T-cell (primary cell): ENCODE measurements at regions not wholly inside any gene's neighbourhood (a gene's known extent, or its start where the extent isn't known, plus 50 kb on each side); places are given as distances from the start of the nearest gene placed in this dataset.
"Not testable (repeated sequence)": the region's sequence is repeated elsewhere in the genome, so short reads cannot be mapped to it uniquely, and the experiment has no call there.

Experiments used
- ATAC-seq, 4 experiments: fragments of 200-7000 bp in 3 of 4; fragments of 150-1000 bp in 1 of 4; cut with Tn5 transposase; replicated peaks in 1 of 4; 1 replicate in 3 of 4; 2 replicates in 1 of 4; pipeline ENCODE4 v1.10.0; 2021; ENCODE audit warnings: moderate library complexity in 3 of 4, mild to moderate bottlenecking in 2 of 4, moderate number of reproducible peaks in 1 of 4
- CTCF ChIA-PET, 2 donors: fragments of 300-600 bp; sonication (Branson Sonifier 250); formaldehyde crosslinking; loops; one replicate each; lab custom pipeline; 2022; ENCODE audit warnings: antibody characterized with exemption in 2 of 2; lab: Charles Lee
- POLR2A ChIA-PET, 2 donors: fragments of 300-600 bp; sonication (Branson Sonifier 250); formaldehyde crosslinking; loops; one replicate each; lab custom pipeline; 2022; ENCODE audit warnings: antibody characterized with exemption in 2 of 2; lab: Charles Lee
- DNase-seq, 35 experiments: peaks; one replicate each; pipeline versions ENCODE4 v3.0.0 to v3.0.0-alpha.2; 2013 to 2023
- H3K27ac ChIP-seq: one replicate; pipeline ENCODE4 v1.5.1; 2013; ENCODE audit warnings: low read length
- H3K27me3 ChIP-seq, 2 experiments: replicated peaks in 1 of 2; 1 replicate in 1 of 2; 2 replicates in 1 of 2; pipeline versions ENCODE4 v1.6.1 to v1.7.0; 2013; ENCODE audit warnings: low read length in 1 of 2, mixed read lengths in 1 of 2; ENCODE audit not compliant: control insufficient read depth in 2 of 2, insufficient read depth in 2 of 2; ENCODE audit errors: extremely low read depth in 1 of 2
- H3K36me3 ChIP-seq, 2 donors: 1 replicate in 1 of 2; 2 replicates in 1 of 2; pipeline versions ENCODE4 v1.6.1 to v1.7.0; 2013; ENCODE audit warnings: low read length in 1 of 2; ENCODE audit not compliant: control insufficient read depth in 2 of 2, insufficient read depth in 1 of 2; ENCODE audit errors: extremely low read depth in 1 of 2
- H3K4me1 ChIP-seq, 2 experiments: 1 replicate in 1 of 2; 2 replicates in 1 of 2; pipeline versions ENCODE4 v1.6.1 to v1.7.0; 2013; ENCODE audit warnings: low read length in 2 of 2, mixed read lengths in 1 of 2; ENCODE audit not compliant: insufficient read depth in 2 of 2, control insufficient read depth in 1 of 2; ENCODE audit errors: extremely low read depth in 1 of 2
- H3K4me3 ChIP-seq, 2 donors: 1 replicate in 1 of 2; 2 replicates in 1 of 2; pipeline versions ENCODE4 v1.5.1 to v1.7.0; 2013; ENCODE audit warnings: mild to moderate bottlenecking in 2 of 2, low read length in 1 of 2, moderate library complexity in 1 of 2; ENCODE audit not compliant: control insufficient read depth in 1 of 2; ENCODE audit errors: extremely low read depth in 1 of 2
- H3K9me3 ChIP-seq: 2 replicates; pipeline ENCODE4 v1.7.0; 2013
- H3K27ac Mint-ChIP-seq, 2 donors: one replicate each; pipeline ENCODE4 v1.8.0; 2020 to 2021; ENCODE audit warnings: mild to moderate bottlenecking in 2 of 2, mixed read lengths in 2 of 2
- H3K27me3 Mint-ChIP-seq, 2 donors: one replicate each; pipeline ENCODE4 v1.8.0; 2021 to 2022; ENCODE audit warnings: mixed read lengths in 2 of 2
- H3K36me3 Mint-ChIP-seq: one replicate; pipeline ENCODE4 v1.8.0; 2021; ENCODE audit warnings: mixed read lengths
- H3K4me1 Mint-ChIP-seq, 3 donors: one replicate each; pipeline ENCODE4 v1.8.0; 2020 to 2022; ENCODE audit warnings: mixed read lengths in 3 of 3, mild to moderate bottlenecking in 1 of 3
- H3K4me3 Mint-ChIP-seq, 3 donors: one replicate each; pipeline ENCODE4 v1.8.0; 2020 to 2022; ENCODE audit warnings: mild to moderate bottlenecking in 3 of 3, mixed read lengths in 3 of 3, moderate library complexity in 3 of 3
- H3K9me3 Mint-ChIP-seq, 3 donors: one replicate each; pipeline ENCODE4 v1.8.0; 2020 to 2022; ENCODE audit warnings: mixed read lengths in 3 of 3
- WGBS: methylation state at CpG from one replicate; pipeline ENCODE4 v1.1.5; 2013; ENCODE audit warnings: missing lambda C conversion rate; ENCODE audit not compliant: insufficient coverage; 5-methylcytosine and 5-hydroxymethylcytosine counted together

GRCh38 chr16:47873434-47873833 is 282.4 kb downstream of the ABCC12 start:
- Histone ChIP-seq H3K27me3 (no peaks in the 10 kb centered on the region), H3K4me1 (no peaks in the 10 kb centered on the region), H3K9me3 (no peaks in the 10 kb centered on the region), H3K27ac (no peak overlapping the region), H3K36me3 (no peaks in the 10 kb centered on the region), H3K4me3 (no peak overlapping the region)
- Mint-ChIP-seq H3K4me1 (no peaks in the 10 kb centered on the region), H3K27me3 (peaks cover 4% of the 10 kb centered on the region in 2 donors), H3K36me3 (no peaks in the 10 kb centered on the region), H3K4me3 (no peak overlapping the region), H3K27ac (no peak overlapping the region), H3K9me3 (peaks cover 0 to 3% (median 0%) of the 10 kb centered on the region in 3 donors)
- ChIA-PET POLR2A (no interaction called here), CTCF (no interaction called here)
- DNase-seq = no peak
- no peak for ATAC-seq
- 97% methylated on average over 3 of the region's 5 CpGs for WGBS

GRCh38 chr16:47872225-47872624 is 283.6 kb downstream of the ABCC12 start:
- ATAC-seq (no peak), DNase-seq (no peak)
- CTCF ChIA-PET = no interaction called here
- H3K27me3 Mint-ChIP-seq = peaks cover 4% of the 10 kb centered on the region in 2 donors
- Histone ChIP-seq H3K9me3 (no peaks in the 10 kb centered on the region), H3K4me1 (no peaks in the 10 kb centered on the region), H3K27ac (no peak overlapping the region), H3K27me3 (no peaks in the 10 kb centered on the region), H3K36me3 (no peaks in the 10 kb centered on the region), H3K4me3 (no peak overlapping the region)
- no peak overlapping the region for H3K4me3 Mint-ChIP-seq
- H3K9me3 Mint-ChIP-seq = peaks cover 3 to 6% (median 4%) of the 10 kb centered on the region in 3 donors
- H3K4me1 Mint-ChIP-seq = no peaks in the 10 kb centered on the region
- no peaks in the 10 kb centered on the region for H3K36me3 Mint-ChIP-seq
- H3K27ac Mint-ChIP-seq = no peak overlapping the region
- POLR2A ChIA-PET = no interaction called here
- 17% methylated on average over 2 of the region's 3 CpGs for WGBS

- no peak for ATAC-seq
- H3K4me1 Mint-ChIP-seq = no peaks in the 10 kb centered on the region
Measured at GRCh38 chr16:47866423-47866822, 289.4 kb downstream of the ABCC12 start.

GRCh38 chr16:47865337-47865855 is 290.4 kb downstream of the ABCC12 start:
- H3K4me3 ChIP-seq = no peak overlapping the region
- Mint-ChIP-seq H3K9me3 (peaks cover 3 to 4% (median 3%) of the 10 kb centered on the region in 3 donors), H3K4me3 (no peak overlapping the region), H3K36me3 (no peaks in the 10 kb centered on the region), H3K27ac (no peak overlapping the region), H3K27me3 (peaks cover 16% of the 10 kb centered on the region in 2 donors), H3K4me1 (no peaks in the 10 kb centered on the region)
- DNase-seq (no peak), ATAC-seq (no peak)
- H3K36me3 ChIP-seq = no peaks in the 10 kb centered on the region
- WGBS = no CpG with 5 or more reads among the region's 3 CpGs
- ChIA-PET CTCF (no interaction called here), POLR2A (no interaction called here)
- H3K9me3 ChIP-seq = no peaks in the 10 kb centered on the region
- H3K27ac ChIP-seq = no peak overlapping the region
- H3K27me3 ChIP-seq = peaks cover 0 to 7% of the 10 kb centered on the region in 2 experiments
- H3K4me1 ChIP-seq = no peaks in the 10 kb centered on the region

More at GRCh38 chr16:47866423-47866822, 289.4 kb downstream of the ABCC12 start:
- ChIA-PET POLR2A (no interaction called here), CTCF (no interaction called here)
- H3K4me3 ChIP-seq = no peak overlapping the region
- H3K9me3 ChIP-seq = no peaks in the 10 kb centered on the region
- H3K9me3 Mint-ChIP-seq = peaks cover 3 to 4% (median 3%) of the 10 kb centered on the region in 3 donors
- H3K36me3 Mint-ChIP-seq = no peaks in the 10 kb centered on the region
- no peaks in the 10 kb centered on the region for H3K36me3 ChIP-seq
- no peaks in the 10 kb centered on the region for H3K4me1 ChIP-seq
- peaks cover 9 to 16% of the 10 kb centered on the region in 2 donors for H3K27me3 Mint-ChIP-seq
- no peak overlapping the region for H3K27ac ChIP-seq
- peaks cover 0 to 5% of the 10 kb centered on the region in 2 experiments for H3K27me3 ChIP-seq
- WGBS = no CpG with 5 or more reads among the region's 4 CpGs
- no peak overlapping the region for H3K4me3 Mint-ChIP-seq
- DNase-seq = no peak
- no peak overlapping the region for H3K27ac Mint-ChIP-seq

- H3K27me3 Mint-ChIP-seq = peaks cover 16 to 18% of the 10 kb centered on the region in 2 donors
- no CpG with 5 or more reads among the region's 6 CpGs for WGBS
- ATAC-seq, H3K9me3 ChIP-seq, H3K4me3 ChIP-seq, H3K4me1 ChIP-seq, H3K27ac Mint-ChIP-seq, H3K9me3 Mint-ChIP-seq, H3K4me3 Mint-ChIP-seq, H3K27ac ChIP-seq, H3K36me3 Mint-ChIP-seq, CTCF ChIA-PET, H3K36me3 ChIP-seq, DNase-seq, POLR2A ChIA-PET, H3K4me1 Mint-ChIP-seq: not testable (repeated sequence)
- peaks cover 0 to 12% of the 10 kb centered on the region in 2 experiments for H3K27me3 ChIP-seq
Measured at GRCh38 chr16:47864262-47864661, 291.5 kb downstream of the ABCC12 start.

- DNase-seq (no peak), ATAC-seq (no peak)
- 87% methylated on average over 7 of the region's 8 CpGs for WGBS
- Mint-ChIP-seq H3K4me3 (no peak overlapping the region), H3K27ac (no peak overlapping the region), H3K4me1 (no peaks in the 10 kb centered on the region), H3K36me3 (no peaks in the 10 kb centered on the region), H3K9me3 (no peaks in the 10 kb centered on the region), H3K27me3 (peaks cover 19 to 24% of the 10 kb centered on the region in 2 donors)
- Histone ChIP-seq H3K27ac (no peak overlapping the region), H3K36me3 (no peaks in the 10 kb centered on the region), H3K27me3 (peaks cover 0 to 16% of the 10 kb centered on the region in 2 experiments), H3K9me3 (no peaks in the 10 kb centered on the region), H3K4me3 (no peak overlapping the region), H3K4me1 (no peaks in the 10 kb centered on the region)
- CTCF ChIA-PET = no interaction called here
- POLR2A ChIA-PET = no interaction called here
Measured at GRCh38 chr16:47861999-47862398, 293.8 kb downstream of the ABCC12 start.
